HG03066 (cell line): ENCODE measurements at regions not wholly inside any gene's neighbourhood (a gene's known extent, or its start where the extent isn't known, plus 50 kb on each side); places are given as distances from the start of the nearest gene placed in this dataset.

Experiments used
- ATAC-seq: cut with Tn5 transposase; IDR thresholded peaks from one replicate; pipeline ENCODE4 v1.9.1; 2021; ENCODE audit warnings: low read depth; ENCODE audit not compliant: unreplicated experiment

GRCh38 chr14:25803386-25804018 is 753.6 kb upstream of the STXBP6 start:
- no peak for ATAC-seq

GRCh38 chr14:25800841-25801240 is 750.9 kb upstream of the STXBP6 start:
- no peak for ATAC-seq

- ATAC-seq = no peak
Observed at GRCh38 chr14:25788252-25788651, 738.3 kb upstream of the STXBP6 start.

GRCh38 chr14:25765909-25766308 is 716.0 kb upstream of the STXBP6 start:
- no peak for ATAC-seq

- ATAC-seq = no peak
Observed at GRCh38 chr14:25759920-25760655, 710.1 kb upstream of the STXBP6 start.

- ATAC-seq = no peak
Observed at GRCh38 chr14:25759256-25759655, 709.3 kb upstream of the STXBP6 start.

GRCh38 chr14:25757364-25757763 is 707.4 kb upstream of the STXBP6 start:
- ATAC-seq = no peak

- no peak for ATAC-seq
Observed at GRCh38 chr14:25756876-25757275, 706.9 kb upstream of the STXBP6 start.

GRCh38 chr14:25753130-25753529 is 703.2 kb upstream of the STXBP6 start:
- no peak for ATAC-seq

GRCh38 chr14:25750436-25750835 is 700.5 kb upstream of the STXBP6 start:
- no peak for ATAC-seq
